ENCODE measurements at regions not wholly inside any gene's neighbourhood (a gene's known extent, or its start where the extent isn't known, plus 50 kb on each side); places are given as distances from the start of the nearest gene placed in this dataset.

DNA sequence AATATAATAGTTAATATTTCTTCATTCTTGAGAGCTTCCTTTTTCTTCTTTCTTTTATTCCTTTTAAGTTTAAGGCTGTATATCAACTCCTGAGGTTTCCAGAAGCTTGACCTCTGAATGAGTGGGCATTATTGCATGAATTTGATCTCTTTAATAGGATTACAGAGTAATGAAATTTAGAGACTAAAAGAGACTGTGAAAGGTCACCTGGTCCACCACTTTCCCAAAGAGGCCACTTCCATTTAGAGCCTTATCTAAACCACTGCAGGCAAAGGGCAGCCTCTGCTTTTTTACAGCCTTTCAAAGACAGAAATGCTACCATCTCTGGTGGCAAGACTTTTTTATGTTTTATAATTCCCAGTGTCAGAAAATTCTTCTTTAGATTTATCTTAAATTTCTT, 215.3 kb upstream of the HS3ST5 start:
- Histone ChIP-seq H3K79me2 (ENCODE audit: control insufficient read depth, low read length) (no peaks in the 10 kb centered on the region), H3K27ac (ENCODE audit: low read depth, low read length) (no peak overlapping the region), H3K9me3 (ENCODE audit: control insufficient read depth, insufficient read depth, low read length) (no peaks in the 10 kb centered on the region), H3K4me3 (ENCODE audit: low read length) (no peak overlapping the region), H4K20me1 (ENCODE audit: control insufficient read depth, insufficient read depth, low read depth, low read length) (no peaks in the 10 kb centered on the region), H3K4me2 (ENCODE audit: low read length) (no peak overlapping the region), H3K36me3 (ENCODE audit: control insufficient read depth, low read length) (no peaks in the 10 kb centered on the region), H3K4me1 (ENCODE audit: control insufficient read depth, low read length) (no peaks in the 10 kb centered on the region), H3K27me3 (ENCODE audit: control insufficient read depth, low read length) (no peaks in the 10 kb centered on the region), H3K9me2 (replicated peaks; ENCODE audit: control insufficient read depth, low read length) (no peaks in the 10 kb centered on the region), H3F3A (ENCODE audit: control insufficient read depth, insufficient read depth) (no peaks in the 10 kb centered on the region)
- TF ChIP-seq, protein P1, sequence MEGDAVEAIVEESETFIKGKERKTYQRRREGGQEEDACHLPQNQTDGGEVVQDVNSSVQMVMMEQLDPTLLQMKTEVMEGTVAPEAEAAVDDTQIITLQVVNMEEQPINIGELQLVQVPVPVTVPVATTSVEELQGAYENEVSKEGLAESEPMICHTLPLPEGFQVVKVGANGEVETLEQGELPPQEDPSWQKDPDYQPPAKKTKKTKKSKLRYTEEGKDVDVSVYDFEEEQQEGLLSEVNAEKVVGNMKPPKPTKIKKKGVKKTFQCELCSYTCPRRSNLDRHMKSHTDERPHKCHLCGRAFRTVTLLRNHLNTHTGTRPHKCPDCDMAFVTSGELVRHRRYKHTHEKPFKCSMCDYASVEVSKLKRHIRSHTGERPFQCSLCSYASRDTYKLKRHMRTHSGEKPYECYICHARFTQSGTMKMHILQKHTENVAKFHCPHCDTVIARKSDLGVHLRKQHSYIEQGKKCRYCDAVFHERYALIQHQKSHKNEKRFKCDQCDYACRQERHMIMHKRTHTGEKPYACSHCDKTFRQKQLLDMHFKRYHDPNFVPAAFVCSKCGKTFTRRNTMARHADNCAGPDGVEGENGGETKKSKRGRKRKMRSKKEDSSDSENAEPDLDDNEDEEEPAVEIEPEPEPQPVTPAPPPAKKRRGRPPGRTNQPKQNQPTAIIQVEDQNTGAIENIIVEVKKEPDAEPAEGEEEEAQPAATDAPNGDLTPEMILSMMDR (IDR thresholded peaks at IDR 0.05; ENCODE audit: low read depth, low read length, poor library complexity, severe bottlenecking), result no peak
- TF ChIP-seq EZH2phosphoT487 (IDR thresholded peaks at IDR 0.05; ENCODE audit: borderline replicate concordance, low read length), result no peak

DNA sequence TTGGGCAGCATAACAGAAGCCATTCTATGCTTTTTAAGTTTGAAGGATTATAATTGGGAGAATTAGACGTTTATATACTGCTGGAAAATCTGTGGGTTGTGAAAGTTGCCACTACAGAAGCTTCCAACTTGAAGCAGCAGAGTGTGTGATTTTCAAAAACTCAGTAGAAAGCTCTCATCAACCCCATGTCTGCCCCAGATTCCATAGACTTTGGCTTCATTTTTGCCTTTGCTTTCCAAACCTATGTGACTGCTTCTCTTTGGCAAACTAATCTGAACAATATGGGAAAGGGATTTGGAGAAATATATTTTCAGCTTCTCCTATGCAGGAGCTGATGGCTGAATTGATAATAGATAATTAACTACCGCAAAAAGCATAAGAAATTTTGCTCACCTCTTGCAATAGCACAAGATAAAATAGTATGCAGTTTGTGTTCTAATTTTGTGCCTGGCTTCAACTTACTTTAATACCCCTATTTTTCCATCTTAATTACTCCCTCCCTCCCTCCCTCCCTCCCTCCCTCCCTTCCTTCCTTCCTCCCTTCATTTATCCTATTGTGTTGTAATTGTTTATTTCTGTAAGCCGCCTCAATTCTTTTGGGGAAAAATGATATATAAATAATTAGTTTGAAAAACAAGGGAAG, 214.1 kb upstream of the HS3ST5 start:
- Histone ChIP-seq H3K36me3 (ENCODE audit: control insufficient read depth, low read length) (no peaks in the 10 kb centered on the region), H3K27ac (ENCODE audit: low read depth, low read length) (no peak overlapping the region), H4K20me1 (ENCODE audit: control insufficient read depth, insufficient read depth, low read depth, low read length) (no peaks in the 10 kb centered on the region), H3K9me2 (replicated peaks; ENCODE audit: control insufficient read depth, low read length) (no peaks in the 10 kb centered on the region), H3F3A (ENCODE audit: control insufficient read depth, insufficient read depth) (no peaks in the 10 kb centered on the region), H3K4me1 (ENCODE audit: control insufficient read depth, low read length) (no peaks in the 10 kb centered on the region), H3K27me3 (ENCODE audit: control insufficient read depth, low read length) (no peaks in the 10 kb centered on the region), H3K79me2 (ENCODE audit: control insufficient read depth, low read length) (no peaks in the 10 kb centered on the region), H3K9me3 (ENCODE audit: control insufficient read depth, insufficient read depth, low read length) (no peaks in the 10 kb centered on the region), H3K4me3 (ENCODE audit: low read length) (no peak overlapping the region), H3K4me2 (ENCODE audit: low read length) (no peak overlapping the region)
- no peak for TF ChIP-seq EZH2phosphoT487 (IDR thresholded peaks at IDR 0.05; ENCODE audit: borderline replicate concordance, low read length)
- TF ChIP-seq, protein P1 (IDR thresholded peaks at IDR 0.05; ENCODE audit: low read depth, low read length, poor library complexity, severe bottlenecking), result no peak

DNA sequence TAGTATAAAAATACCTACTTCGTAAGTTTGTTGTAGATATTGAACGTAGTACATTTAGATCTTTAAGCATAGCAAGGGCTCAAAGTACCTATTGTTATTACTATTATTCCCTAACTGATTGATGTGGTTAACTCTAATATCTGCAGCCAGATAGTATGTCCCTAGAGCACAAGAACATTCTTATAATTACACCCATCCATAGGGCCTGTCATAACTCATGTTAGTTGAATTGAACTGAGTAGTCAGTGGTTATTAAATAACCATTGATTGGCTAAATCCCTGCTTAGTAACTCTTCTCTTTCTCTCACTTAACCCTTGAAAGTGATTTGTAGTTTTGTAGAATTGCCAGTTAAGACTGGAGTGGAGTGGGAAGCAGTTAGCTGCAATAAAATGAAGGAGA, 207.5 kb upstream of the HS3ST5 start:
- no peak for TF ChIP-seq EZH2phosphoT487 (IDR thresholded peaks at IDR 0.05; ENCODE audit: borderline replicate concordance, low read length)
- TF ChIP-seq, protein P1 (IDR thresholded peaks at IDR 0.05; ENCODE audit: low read depth, low read length, poor library complexity, severe bottlenecking), result no peak
- no peaks in the 10 kb centered on the region for H3K79me2 ChIP-seq (ENCODE audit: control insufficient read depth, low read length)
- no peaks in the 10 kb centered on the region for H3K36me3 ChIP-seq (ENCODE audit: control insufficient read depth, low read length)
- H4K20me1 ChIP-seq (ENCODE audit: control insufficient read depth, insufficient read depth, low read depth, low read length), result no peaks in the 10 kb centered on the region
- H3K4me1 ChIP-seq (ENCODE audit: control insufficient read depth, low read length), result no peaks in the 10 kb centered on the region
- H3K27ac ChIP-seq (ENCODE audit: low read depth, low read length), result no peak overlapping the region
- H3F3A ChIP-seq (ENCODE audit: control insufficient read depth, insufficient read depth), result no peaks in the 10 kb centered on the region
- H3K9me2 ChIP-seq (replicated peaks; ENCODE audit: control insufficient read depth, low read length), result no peaks in the 10 kb centered on the region
- H3K4me3 ChIP-seq (ENCODE audit: low read length), result no peak overlapping the region
- no peak overlapping the region for H3K4me2 ChIP-seq (ENCODE audit: low read length)
- H3K27me3 ChIP-seq (ENCODE audit: control insufficient read depth, low read length), result no peaks in the 10 kb centered on the region
- no peaks in the 10 kb centered on the region for H3K9me3 ChIP-seq (ENCODE audit: control insufficient read depth, insufficient read depth, low read length)
